ENCODE measurements at regions not wholly inside any gene's neighbourhood (a gene's known extent, or its start where the extent isn't known, plus 50 kb on each side); places are given as distances from the start of the nearest gene placed in this dataset.

- no peak for TF ChIP-seq CTCF (IDR thresholded peaks at IDR 0.05)
- no peak for TF ChIP-seq POLR2A (IDR thresholded peaks at IDR 0.05)
These were observed 56.3 kb upstream of the PIRT start for GRCh38 chr17:10894220-10894619.

All from body of pancreas (tissue), 4 donors.